ENCODE measurements at regions not wholly inside any gene's neighbourhood (a gene's known extent, or its start where the extent isn't known, plus 50 kb on each side); places are given as distances from the start of the nearest gene placed in this dataset.

GRCh38 chr9:91156451-91157234, 205.1 kb downstream of the AUH start:
- FAIRE-seq: no peak

GRCh38 chr9:91157883-91158282, 203.8 kb downstream of the AUH start:
- DNase-seq (ENCODE audit: low spot score): no peak
- FAIRE-seq: no peak

More at GRCh38 chr9:91156451-91157234, 205.1 kb downstream of the AUH start:
- no peak for DNase-seq (ENCODE audit: low spot score)

GRCh38 chr9:91158286-91158685, 203.4 kb downstream of the AUH start:
- FAIRE-seq: no peak
- no peak for DNase-seq (ENCODE audit: low spot score)

GRCh38 chr9:91158946-91159345, 202.8 kb downstream of the AUH start:
- no peak for FAIRE-seq
- no peak for DNase-seq (ENCODE audit: low spot score)

DNA sequence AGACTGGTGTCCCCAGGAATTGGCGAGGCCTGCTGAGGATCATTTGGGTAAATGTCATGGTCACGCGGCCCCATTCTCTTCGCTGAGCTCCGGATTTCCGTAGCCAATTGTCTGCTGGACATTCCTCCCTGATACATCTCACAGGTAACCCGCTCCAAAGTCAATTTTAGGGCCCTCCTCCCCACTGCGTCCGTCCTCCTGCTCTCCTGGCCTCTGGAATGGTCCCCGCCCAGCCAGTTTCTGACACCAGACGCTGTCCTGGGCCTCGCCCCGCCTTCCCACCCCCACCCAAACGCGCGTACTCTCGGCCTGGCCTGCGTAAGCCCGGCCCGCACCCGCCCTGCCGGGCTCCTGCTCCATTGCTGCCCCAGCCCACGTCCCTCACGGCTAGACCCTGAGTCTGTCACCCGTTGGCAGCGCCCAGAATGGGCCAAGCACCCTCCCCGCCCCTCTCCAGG, 202.0 kb downstream of the AUH start:
- FAIRE-seq: no peak

DNA sequence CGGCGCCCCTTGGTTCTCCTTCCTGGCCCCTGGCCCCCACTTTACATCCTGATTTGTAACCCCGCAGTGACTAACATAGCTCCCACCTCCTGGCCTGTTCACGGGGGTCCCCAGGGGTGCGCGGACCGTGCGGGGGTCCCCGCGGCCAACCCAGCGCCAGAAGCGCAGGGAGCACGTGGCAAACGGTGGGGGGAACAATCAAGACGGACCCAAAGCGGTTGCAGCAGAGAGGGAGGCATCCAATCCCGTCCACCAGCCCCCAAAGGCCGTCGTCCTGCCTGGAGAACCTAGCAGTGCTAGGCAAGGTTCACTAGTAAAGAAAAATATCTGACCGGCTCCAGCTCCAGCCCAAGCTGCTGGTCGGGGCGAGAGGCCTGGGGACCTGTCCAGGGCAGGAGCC, 201.5 kb downstream of the AUH start:
- DNase-seq (ENCODE audit: low spot score) (no peak), FAIRE-seq (no peak)

More for the DNA sequence above, 202.0 kb downstream of the AUH start:
- no peak for DNase-seq (ENCODE audit: low spot score)

DNA sequence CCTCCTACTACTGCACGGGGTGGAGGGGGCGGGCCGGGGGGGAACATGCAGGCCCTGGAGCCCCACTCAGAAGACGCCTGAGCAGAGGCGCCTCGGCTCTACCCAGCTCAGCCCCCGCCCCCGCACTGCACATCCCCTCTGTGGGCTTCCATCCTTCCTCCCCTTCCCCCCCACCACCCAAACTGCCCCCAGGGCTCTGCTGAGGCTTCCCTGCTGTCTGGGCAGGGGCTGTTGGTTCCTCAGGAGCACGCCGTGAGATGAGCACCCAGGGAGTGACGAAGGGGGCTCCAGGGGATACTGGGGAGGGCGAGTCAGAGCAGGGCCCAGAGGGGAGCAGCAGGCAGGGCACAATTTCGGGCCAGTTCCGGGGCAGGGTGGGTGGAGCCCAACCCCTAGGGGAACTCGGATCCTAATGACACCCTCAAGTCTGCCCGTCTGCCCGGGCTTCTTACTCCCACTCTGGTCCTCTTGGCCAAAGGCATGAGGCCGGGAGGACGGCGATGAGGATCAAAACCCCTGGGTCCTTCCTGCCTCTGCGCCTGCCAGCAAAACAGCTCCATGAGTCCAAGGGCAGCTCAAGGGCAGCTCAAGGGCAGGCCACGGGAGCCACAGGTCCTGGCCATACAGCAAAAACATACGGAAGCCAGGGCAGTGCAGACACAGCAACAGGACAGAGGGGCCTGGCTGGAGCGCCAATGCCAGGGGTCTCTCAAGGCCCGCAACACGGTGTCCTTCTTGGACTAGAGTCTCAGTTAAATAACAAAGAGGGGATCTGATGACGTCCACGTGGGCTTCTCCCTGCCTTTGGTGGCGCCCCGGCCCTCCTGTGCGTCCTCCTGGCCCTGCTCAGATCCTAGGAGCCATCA, 200.9 kb downstream of the AUH start:
- FAIRE-seq (no peak), DNase-seq (ENCODE audit: low spot score) (no peak)

DNA sequence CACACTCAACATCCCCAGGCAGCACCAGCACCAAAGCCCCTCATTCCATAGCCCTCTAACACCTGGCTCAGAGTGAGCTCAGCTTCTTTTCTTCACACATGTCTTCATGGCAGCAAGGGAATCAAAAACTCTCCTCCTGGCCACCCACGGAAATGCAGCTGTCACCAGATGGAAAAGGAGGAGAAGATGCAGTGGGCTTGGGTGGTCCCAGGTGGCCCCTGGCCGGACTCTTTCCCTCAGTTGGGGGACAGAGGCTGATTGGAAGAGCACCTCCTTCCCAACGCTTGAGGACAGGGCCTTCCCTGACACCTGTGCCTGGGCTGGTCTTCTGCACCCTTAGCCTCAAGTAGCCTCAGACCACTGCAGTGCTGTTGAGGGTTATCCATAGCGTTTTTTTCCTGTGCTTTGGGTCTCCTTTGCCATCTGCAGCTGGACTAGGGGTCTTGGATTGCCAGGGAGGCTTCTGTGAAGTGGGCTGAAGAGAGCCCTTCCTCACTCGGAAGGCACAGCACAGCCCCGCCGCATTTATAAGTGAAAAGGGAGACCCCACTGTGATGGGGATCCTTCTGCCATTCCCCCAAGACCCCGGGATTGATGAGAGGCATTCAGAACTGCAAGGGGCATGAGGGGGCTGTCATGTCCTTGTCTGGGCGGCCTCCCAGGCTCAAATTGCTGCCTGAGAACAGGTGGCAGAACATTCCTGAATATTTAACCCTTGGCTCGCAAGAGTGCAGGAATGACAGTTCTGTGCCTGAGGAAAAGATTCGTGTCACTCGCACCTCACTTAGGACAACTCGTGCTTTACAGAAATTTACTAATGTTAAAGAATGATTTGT, 200.0 kb downstream of the AUH start:
- no peak for FAIRE-seq
- DNase-seq (ENCODE audit: low spot score): no peak

- DNase-seq (ENCODE audit: low spot score) (peak; percentile 83), FAIRE-seq (peak; percentile 98)
Observed at GRCh38 chr9:91162311-91162710, 199.4 kb downstream of the AUH start.

GRCh38 chr9:91162784-91163443, 198.8 kb downstream of the AUH start:
- FAIRE-seq (peak; percentile 71), DNase-seq (ENCODE audit: low spot score) (peak; percentile 67)

- DNase-seq (ENCODE audit: low spot score) (no peak), FAIRE-seq (no peak)
Observed at GRCh38 chr9:91163444-91163772, 198.3 kb downstream of the AUH start.

- FAIRE-seq: no peak
- no peak for DNase-seq (ENCODE audit: low spot score)
Observed at GRCh38 chr9:91163773-91164471, 197.8 kb downstream of the AUH start.

All from RCC 7860 (cell line).